B cell (primary cell): ENCODE measurements at regions not wholly inside any gene's neighbourhood (a gene's known extent, or its start where the extent isn't known, plus 50 kb on each side); places are given as distances from the start of the nearest gene placed in this dataset.

Experiments used
- ATAC-seq: fragments of 200-7000 bp; cut with Tn5 transposase; one replicate; pipeline ENCODE4 v1.10.0; 2021; ENCODE audit warnings: low read depth, mild to moderate bottlenecking, moderate number of reproducible peaks, moderate library complexity
- CTCF ChIA-PET: fragments of 350-600 bp; sonication (Branson Sonifier 250); formaldehyde crosslinking; loops from one replicate; lab custom pipeline; 2021; ENCODE audit warnings: antibody characterized with exemption, inconsistent platforms; lab: Charles Lee
- POLR2A ChIA-PET: fragments of 350-600 bp; sonication (Branson Sonifier 250); formaldehyde crosslinking; loops from one replicate; lab custom pipeline; 2021; ENCODE audit warnings: antibody characterized with exemption; lab: Charles Lee
- DNase-seq: peaks from one replicate; pipeline ENCODE4 v3.0.0; 2013
- H2AFZ ChIP-seq: 2 replicates; pipeline ENCODE4 v1.6.1; 2012; ENCODE audit warnings: mild to moderate bottlenecking, low read depth, low read length; ENCODE audit not compliant: insufficient read depth, poor library complexity, severe bottlenecking
- H3K27ac ChIP-seq, 2 donors: 1 replicate in 1 of 2; 2 replicates in 1 of 2; pipeline ENCODE4 v1.5.1; 2012 to 2013; ENCODE audit warnings: low read length in 2 of 2, mild to moderate bottlenecking in 2 of 2, moderate library complexity in 1 of 2
- H3K27me3 ChIP-seq, 4 experiments: fragments of 200-600 bp in 1 of 4; sonication (generic) in 1 of 4; replicated peaks in 1 of 4; 1 replicate in 2 of 4; 2 replicates in 2 of 4; pipeline versions ENCODE4 v1.6.1 to v1.7.0; 2013 to 2016; ENCODE audit warnings: low read length in 3 of 4, mild to moderate bottlenecking in 2 of 4, mixed read lengths in 1 of 4, moderate library complexity in 1 of 4; ENCODE audit not compliant: insufficient read depth in 4 of 4, control insufficient read depth in 3 of 4; ENCODE audit errors: control extremely low read depth in 1 of 4
- H3K36me3 ChIP-seq, 2 experiments: replicated peaks in 1 of 2; 1 replicate in 1 of 2; 2 replicates in 1 of 2; pipeline versions ENCODE4 v1.6.1 to v1.7.1; 2013; ENCODE audit warnings: low read length in 1 of 2; ENCODE audit not compliant: insufficient read depth in 2 of 2, control insufficient read depth in 1 of 2; ENCODE audit errors: control extremely low read depth in 1 of 2, extremely low read depth in 1 of 2
- H3K4me1 ChIP-seq, 2 donors: fragments of 200-600 bp in 1 of 2; sonication (generic) in 1 of 2; 1 replicate in 1 of 2; 2 replicates in 1 of 2; pipeline versions ENCODE4 v1.5.1 to v1.6.1; 2013 to 2017; ENCODE audit warnings: low read length in 2 of 2; ENCODE audit not compliant: control insufficient read depth in 2 of 2, insufficient read depth in 2 of 2
- H3K4me2 ChIP-seq: replicated peaks from 2 replicates; pipeline ENCODE3; 2012; ENCODE audit warnings: mild to moderate bottlenecking, low read depth, low read length; ENCODE audit not compliant: poor library complexity, severe bottlenecking
- H3K4me3 ChIP-seq, 5 experiments: fragments of 200-600 bp in 1 of 5; sonication (generic) in 1 of 5; 1 replicate in 3 of 5; 2 replicates in 2 of 5; pipeline versions ENCODE4 v1.5.1 to v1.7.0; 2011 to 2016; ENCODE audit warnings: low read length in 4 of 5, mild to moderate bottlenecking in 4 of 5, low read depth in 2 of 5, control low read depth in 1 of 5, moderate library complexity in 1 of 5; ENCODE audit not compliant: insufficient read depth in 1 of 5; ENCODE audit errors: control extremely low read depth in 1 of 5, extremely low read depth in 1 of 5
- H3K79me2 ChIP-seq: fragments of 200-600 bp; sonication (generic); one replicate; pipeline ENCODE4 v1.6.0; 2016; ENCODE audit warnings: low read length; ENCODE audit not compliant: control insufficient read depth, insufficient read depth
- H3K9ac ChIP-seq: fragments of 200-600 bp; sonication (generic); 2 replicates; pipeline ENCODE4 v1.6.1; 2017; ENCODE audit warnings: mild to moderate bottlenecking, low read length, moderate library complexity
- H3K9me3 ChIP-seq, 3 donors: one replicate each; pipeline versions ENCODE4 v1.6.1 to v1.7.1; 2013; ENCODE audit warnings: low read length in 2 of 3; ENCODE audit not compliant: control insufficient read depth in 2 of 3, insufficient read depth in 1 of 3; ENCODE audit errors: control extremely low read depth in 1 of 3
- H4K20me1 ChIP-seq: 2 replicates; pipeline ENCODE4 v1.6.0; 2012; ENCODE audit warnings: mild to moderate bottlenecking, low read length; ENCODE audit not compliant: insufficient read depth, control insufficient read depth, poor library complexity, severe bottlenecking
- H3K27ac Mint-ChIP-seq: one replicate; pipeline ENCODE4 v1.8.0; 2021; ENCODE audit warnings: mixed read lengths
- H3K27me3 Mint-ChIP-seq: one replicate; pipeline ENCODE4 v1.8.0; 2021; ENCODE audit warnings: mixed read lengths
- H3K4me1 Mint-ChIP-seq: one replicate; pipeline ENCODE4 v1.8.0; 2021; ENCODE audit warnings: mixed read lengths
- H3K4me3 Mint-ChIP-seq: one replicate; pipeline ENCODE4 v1.8.0; 2021; ENCODE audit warnings: mixed read lengths
- H3K9me3 Mint-ChIP-seq: one replicate; pipeline ENCODE4 v1.8.0; 2022; ENCODE audit warnings: mixed read lengths; ENCODE audit not compliant: insufficient read depth
- CTCF ChIP-seq: fragments of 200-600 bp; IDR thresholded peaks from one replicate; pipeline ENCODE4 v1.8.0; 2022; ENCODE audit warnings: antibody characterized with exemption, mild to moderate bottlenecking
- EZH2 ChIP-seq: IDR thresholded peaks from 2 replicates; pipeline ENCODE4 v1.6.1; 2012; ENCODE audit warnings: borderline replicate concordance, low read depth, mild to moderate bottlenecking, moderate library complexity, low read length; ENCODE audit not compliant: insufficient read depth, poor library complexity, severe bottlenecking
- WGBS: methylation state at CpG from one replicate; pipeline ENCODE4 v1.1.5; 2013; ENCODE audit warnings: missing lambda C conversion rate; ENCODE audit not compliant: insufficient coverage; 5-methylcytosine and 5-hydroxymethylcytosine counted together
- intact Hi-C: fragments of 100-400 bp; cut with micrococcal nuclease; formaldehyde crosslinking; loops from one replicate; pipeline ENCODE4 v1.10.0; 2022

DNA sequence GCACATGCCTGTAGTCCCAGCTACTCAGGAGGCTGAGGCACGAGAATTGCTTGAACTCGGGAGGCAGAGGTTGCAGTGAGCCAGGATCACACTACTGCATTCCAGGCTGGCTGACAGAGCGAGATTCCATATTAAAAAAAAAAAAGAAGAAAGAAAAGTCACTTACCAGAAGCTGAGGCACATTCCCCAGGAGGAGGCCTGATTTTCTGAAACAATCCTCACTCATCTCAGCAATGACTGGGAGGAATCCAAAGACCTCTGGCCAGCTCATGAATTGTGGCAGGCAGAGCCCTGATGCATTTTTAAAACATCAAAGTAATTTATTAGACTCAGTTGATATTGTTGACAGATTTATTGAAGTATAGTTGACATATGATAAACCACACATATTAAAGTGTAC, 206.3 kb downstream of the FOXO1 start:
- 100% methylated on average over 1 of the region's 3 CpGs for WGBS
- Mint-ChIP-seq H3K4me1 (peaks cover 23% of the 10 kb centered on the region), H3K9me3 (no peaks in the 10 kb centered on the region), H3K4me3 (no peak overlapping the region), H3K27me3 (no peaks in the 10 kb centered on the region), H3K27ac (no peak overlapping the region)
- Histone ChIP-seq H3K79me2 (no peaks in the 10 kb centered on the region), H3K4me2 (no peak overlapping the region), H3K9ac (no peak overlapping the region), H3K27me3 (no peaks in the 10 kb centered on the region), H4K20me1 (no peaks in the 10 kb centered on the region), H2AFZ (no peak overlapping the region), H3K4me3 (no peak overlapping the region), H3K4me1 (peaks cover 13 to 14% of the 10 kb centered on the region in 2 donors), H3K36me3 (no peaks in the 10 kb centered on the region), H3K27ac (no peak overlapping the region), H3K9me3 (peaks cover 0 to 7% (median 0%) of the 10 kb centered on the region in 3 donors)
- CTCF ChIA-PET: interaction anchor here (0.6 to 1.3 kb wide), 2 partner anchors 39 to 391 kb away, joined by 3 to 5 read pairs; no protein-coding TSS in a partner anchor
- DNase-seq (no peak), ATAC-seq (no peak)
- POLR2A ChIA-PET: no interaction called here
- TF ChIP-seq CTCF (no peak), EZH2 (no peak)
- intact Hi-C loops: no loop called here

DNA sequence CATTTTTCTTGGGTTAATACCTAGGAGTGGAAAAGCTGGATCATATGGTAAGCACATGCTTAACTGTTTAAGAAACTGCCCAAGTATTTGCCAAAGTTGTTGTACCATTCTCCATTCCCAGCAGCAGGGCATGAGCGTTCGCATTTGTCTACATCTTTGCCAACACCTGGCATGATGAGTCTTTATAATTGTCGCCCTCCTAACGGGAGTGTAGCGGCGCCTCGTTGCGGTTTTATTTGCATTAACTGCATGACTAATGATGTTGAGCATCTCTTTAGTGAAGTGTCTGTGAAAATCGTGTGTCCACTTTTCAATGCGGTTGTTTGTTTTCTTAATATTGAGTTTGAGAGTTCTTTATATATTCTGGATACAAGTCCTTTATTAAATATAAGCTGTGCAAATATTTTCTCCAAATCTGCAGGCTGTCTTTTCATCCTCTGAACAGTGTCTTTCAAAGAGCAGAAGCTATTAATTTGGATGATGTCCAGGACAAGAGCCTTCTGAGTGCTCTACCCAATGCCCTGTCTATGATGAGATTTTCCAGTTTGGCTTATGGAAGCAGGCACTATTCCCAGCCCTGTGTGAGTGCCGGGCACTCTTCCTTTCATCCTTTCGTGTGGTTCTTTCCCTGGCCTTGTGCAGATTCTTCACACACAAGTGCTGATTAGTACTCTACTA, 202.0 kb downstream of the FOXO1 start:
- H3K9me3 ChIP-seq: peaks cover 0 to 7% (median 0%) of the 10 kb centered on the region in 3 donors
- H3K9ac ChIP-seq: no peak overlapping the region
- Mint-ChIP-seq H3K4me1 (peaks cover 25% of the 10 kb centered on the region), H3K27me3 (no peaks in the 10 kb centered on the region), H3K27ac (no peak overlapping the region), H3K4me3 (peak overlapping the region; percentile 4), H3K9me3 (no peaks in the 10 kb centered on the region)
- H2AFZ ChIP-seq: no peak overlapping the region
- H3K27me3 ChIP-seq: no peaks in the 10 kb centered on the region
- DNase-seq: peak; percentile 56
- CTCF ChIA-PET: interaction anchor here (0.9 to 1.4 kb wide), 3 partner anchors 14 to 76 kb away, joined by 3 to 4 read pairs (median 4); no protein-coding TSS in a partner anchor
- POLR2A ChIA-PET: interaction anchor here (0.7 kb wide), 1 partner anchor 19 kb away, joined by 3 read pairs; no protein-coding TSS in a partner anchor
- H3K36me3 ChIP-seq: no peaks in the 10 kb centered on the region
- H3K27ac ChIP-seq: no peak overlapping the region
- H3K79me2 ChIP-seq: peaks cover 7% of the 10 kb centered on the region
- peak overlapping the region; percentile 2 for H3K4me2 ChIP-seq
- WGBS: 78% methylated on average over 6 of the region's 12 CpGs
- no peak for TF ChIP-seq EZH2
- H4K20me1 ChIP-seq: no peaks in the 10 kb centered on the region
- H3K4me3 ChIP-seq: no peak overlapping the region
- H3K4me1 ChIP-seq: peaks cover 14% of the 10 kb centered on the region in 2 donors
- intact Hi-C loops: loop anchor here (1.0 kb wide), 1 partner anchor 19 kb away; no protein-coding TSS in a partner anchor
- peak; percentile 85 for ATAC-seq
